ENCODE measurements at regions not wholly inside any gene's neighbourhood (a gene's known extent, or its start where the extent isn't known, plus 50 kb on each side); places are given as distances from the start of the nearest gene placed in this dataset.
"Not testable (repeated sequence)": the region's sequence is repeated elsewhere in the genome, so short reads cannot be mapped to it uniquely, and the experiment has no call there.

- no peak for DNase-seq
Observed at GRCh38 chr2:215861607-215862350, 151.6 kb downstream of the MREG start.

- DNase-seq, result no peak
Observed at GRCh38 chr2:215856080-215856479, 157.3 kb downstream of the MREG start.

- DNase-seq, result not testable (repeated sequence)
Observed at GRCh38 chr2:215855308-215855707, 158.0 kb downstream of the MREG start.

GRCh38 chr2:215854008-215854407, 159.3 kb downstream of the MREG start:
- no peak for DNase-seq

GRCh38 chr2:215851696-215852095, 161.7 kb downstream of the MREG start:
- no peak for DNase-seq

- no peak for DNase-seq
Observed at GRCh38 chr2:215851082-215851481, 162.3 kb downstream of the MREG start.

- no peak for DNase-seq
Observed at GRCh38 chr2:215850380-215850779, 163.0 kb downstream of the MREG start.

- DNase-seq, result no peak
Observed at GRCh38 chr2:215849771-215850170, 163.6 kb downstream of the MREG start.

- no peak for DNase-seq
Observed at GRCh38 chr2:215848698-215849097, 164.7 kb downstream of the MREG start.

GRCh38 chr2:215848146-215848545, 165.2 kb downstream of the MREG start:
- no peak for DNase-seq

GRCh38 chr2:215847718-215848117, 165.6 kb downstream of the MREG start:
- no peak for DNase-seq

- no peak for DNase-seq
Observed at GRCh38 chr2:215847056-215847455, 166.3 kb downstream of the MREG start.

GRCh38 chr2:215845839-215846586, 167.3 kb downstream of the MREG start:
- DNase-seq, result no peak

GRCh38 chr2:215843579-215843978, 169.8 kb downstream of the MREG start:
- DNase-seq, result no peak

GRCh38 chr2:215841175-215841816, 172.1 kb downstream of the MREG start:
- no peak for DNase-seq

- no peak for DNase-seq
Observed at GRCh38 chr2:215839816-215840215, 173.5 kb downstream of the MREG start.

- DNase-seq, result no peak
Observed at GRCh38 chr2:215839309-215839708, 174.0 kb downstream of the MREG start.

GRCh38 chr2:215836881-215837280, 176.5 kb downstream of the MREG start:
- DNase-seq, result no peak

GRCh38 chr2:215835657-215836056, 177.7 kb downstream of the MREG start:
- no peak for DNase-seq

- no peak for DNase-seq
Observed at GRCh38 chr2:215835231-215835630, 178.1 kb downstream of the MREG start.

GRCh38 chr2:215833531-215834162, 179.7 kb downstream of the MREG start:
- no peak for DNase-seq

GRCh38 chr2:215832791-215833190, 180.6 kb downstream of the MREG start:
- DNase-seq, result no peak

- DNase-seq, result no peak
Observed at GRCh38 chr2:215831296-215831913, 181.9 kb downstream of the MREG start.
